NCI-H2029 treated with DMSO at 0.1 percent for 48 hours (cell line): ENCODE measurements at regions not wholly inside any gene's neighbourhood (a gene's known extent, or its start where the extent isn't known, plus 50 kb on each side); places are given as distances from the start of the nearest gene placed in this dataset.
A peak's percentile ranks its signal among the peaks of the same experiment; 100 is the strongest.
"Not testable (repeated sequence)": the region's sequence is repeated elsewhere in the genome, so short reads cannot be mapped to it uniquely, and the experiment has no call there.

Source experiments
- DNase-seq: peaks from one replicate; lab custom pipeline; 2025; lab: John Stamatoyannopoulos, UW

- DNase-seq: peak; percentile 70
These were observed 148.7 kb downstream of the SOX4 start for GRCh38 chr6:21742238-21742660.

- DNase-seq: no peak
These were observed 150.8 kb downstream of the SOX4 start for GRCh38 chr6:21744331-21744730.

DNA sequence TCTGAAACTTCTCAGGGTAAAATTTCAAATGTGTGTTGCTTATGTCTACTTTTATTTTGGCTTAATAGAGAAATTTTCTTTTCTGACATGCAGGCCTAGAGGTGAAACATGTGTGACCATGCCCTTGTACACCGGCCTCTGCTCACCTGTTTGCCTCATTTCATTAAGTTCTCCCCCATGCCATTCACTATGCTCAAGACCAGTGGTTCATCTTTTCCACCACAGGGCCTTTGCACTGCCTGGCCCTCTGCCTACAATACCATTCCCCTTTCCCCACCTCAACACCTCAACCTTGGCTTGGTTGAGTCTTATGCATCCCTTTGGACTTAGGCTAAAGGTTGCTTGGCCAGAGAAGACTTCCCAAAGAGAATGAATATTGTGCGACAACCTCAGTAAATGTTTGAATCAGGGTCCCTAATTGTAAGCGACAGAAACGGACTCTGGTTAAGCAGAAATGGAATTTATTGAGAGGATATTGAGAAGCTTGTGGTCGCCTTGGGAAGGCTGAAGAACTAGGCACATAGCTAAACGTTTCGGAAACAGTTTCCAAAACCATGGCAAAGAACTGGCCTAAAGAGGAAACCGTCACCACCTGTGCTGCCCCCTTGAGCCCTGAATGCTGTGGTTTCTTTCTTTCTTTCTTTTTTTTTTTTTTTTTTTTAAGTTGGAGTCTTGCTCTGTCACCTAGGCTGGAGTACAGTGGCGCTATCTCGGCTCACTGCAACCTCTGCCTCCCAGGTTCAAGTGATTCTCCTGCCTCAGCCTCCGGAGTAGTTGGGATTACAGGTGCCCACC lies 152.2 kb downstream of the SOX4 start:
- DNase-seq: no peak

DNA sequence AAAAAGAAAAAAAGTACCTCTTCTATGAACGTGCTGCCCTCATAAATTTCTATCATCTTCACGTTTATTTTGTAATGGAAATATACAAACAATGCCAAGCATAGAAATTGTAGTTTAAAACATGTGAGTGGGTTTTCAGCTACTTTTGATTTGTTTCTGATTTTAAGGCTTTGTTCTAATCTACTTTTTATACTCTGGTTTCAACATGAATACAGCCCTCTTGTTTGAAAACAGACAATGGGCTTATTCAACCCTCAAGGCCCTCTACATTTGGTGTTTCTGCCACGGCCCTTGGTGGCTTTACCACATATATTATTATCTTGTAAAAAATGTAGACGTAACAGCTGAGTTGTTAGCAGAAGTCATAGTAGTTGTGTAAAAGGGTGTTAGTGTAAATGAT lies 153.9 kb downstream of the SOX4 start:
- no peak for DNase-seq

- peak; percentile 80 for DNase-seq
These were observed 154.9 kb downstream of the SOX4 start for GRCh38 chr6:21748343-21749056.

DNA sequence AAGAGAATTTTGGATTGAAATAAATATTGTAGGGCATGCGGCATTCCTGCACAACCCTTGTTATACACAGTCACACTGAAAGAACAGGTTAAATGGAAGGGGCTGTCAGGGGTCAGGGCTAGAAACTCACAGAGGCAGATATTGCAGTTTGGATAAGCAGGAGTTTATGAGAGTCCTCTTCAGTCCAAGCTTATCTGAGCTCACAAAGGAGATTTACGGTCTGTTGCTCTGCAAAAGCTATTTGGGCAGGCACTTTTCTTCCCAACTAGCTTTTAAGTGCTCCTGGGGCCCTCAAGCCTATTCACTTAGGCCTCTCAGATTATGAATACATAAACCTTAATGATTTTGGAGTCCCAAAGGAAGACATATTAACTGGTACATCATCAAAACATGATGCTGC lies 156.2 kb downstream of the SOX4 start:
- DNase-seq: peak; percentile 64

DNA sequence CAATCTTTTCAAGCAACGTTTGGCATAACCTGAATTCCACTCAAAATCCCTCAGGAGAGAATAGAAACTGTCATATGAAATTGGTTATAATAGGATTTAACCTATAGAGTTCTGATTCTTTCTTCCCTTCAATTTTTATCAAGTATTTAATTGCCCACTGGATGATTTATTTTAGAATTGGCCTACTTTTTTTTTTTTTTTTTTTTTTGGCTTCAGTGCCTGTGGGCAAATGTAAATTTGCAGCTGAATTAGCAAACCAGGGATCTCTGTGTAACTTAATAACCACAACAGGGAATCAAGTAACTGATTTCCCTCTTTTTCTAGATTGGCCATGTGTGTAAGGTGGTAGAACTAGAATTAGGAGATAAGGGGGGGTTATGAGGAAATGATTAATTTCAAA lies 157.0 kb downstream of the SOX4 start:
- DNase-seq: no peak

- no peak for DNase-seq
These were observed 158.1 kb downstream of the SOX4 start for GRCh38 chr6:21751608-21752007.

DNA sequence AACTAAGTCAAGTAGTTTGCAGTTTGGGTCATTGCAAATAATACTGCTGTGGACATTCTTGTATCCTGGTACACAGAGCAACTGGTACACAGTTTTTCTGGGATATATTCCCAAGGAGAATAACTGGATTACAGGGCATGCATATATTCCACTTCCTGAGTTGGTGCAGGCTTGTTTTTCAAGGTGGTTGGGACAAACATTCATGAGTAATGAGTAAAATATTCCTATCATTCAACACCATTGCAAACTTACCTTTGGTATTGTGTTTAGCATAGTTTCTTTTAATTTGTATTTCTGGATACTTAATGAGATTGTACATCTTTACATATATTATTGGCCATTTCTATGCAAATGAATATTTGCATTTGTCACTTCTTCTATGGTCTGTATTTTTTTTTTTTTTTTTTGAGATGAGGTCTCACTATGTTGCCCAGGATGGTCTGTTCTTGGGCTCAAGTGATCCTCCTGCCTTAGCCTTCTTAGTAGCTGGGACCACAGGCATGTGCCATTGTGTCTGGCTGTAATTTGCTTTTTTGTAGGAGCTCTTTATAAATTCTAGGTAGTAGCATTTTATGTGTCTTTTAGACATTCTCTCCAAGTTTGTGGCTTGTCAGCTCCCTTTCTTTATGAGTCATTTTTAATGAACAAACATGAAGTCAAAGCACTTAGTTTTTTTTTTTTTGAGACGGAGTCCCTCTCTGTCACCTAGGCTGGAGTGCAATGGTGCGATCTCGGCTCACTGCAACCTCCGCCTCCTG lies 158.7 kb downstream of the SOX4 start:
- DNase-seq: no peak

- peak; percentile 74 for DNase-seq
These were observed 159.9 kb downstream of the SOX4 start for GRCh38 chr6:21753241-21754108.

- DNase-seq: no peak
These were observed 161.3 kb downstream of the SOX4 start for GRCh38 chr6:21754891-21755290.

DNA sequence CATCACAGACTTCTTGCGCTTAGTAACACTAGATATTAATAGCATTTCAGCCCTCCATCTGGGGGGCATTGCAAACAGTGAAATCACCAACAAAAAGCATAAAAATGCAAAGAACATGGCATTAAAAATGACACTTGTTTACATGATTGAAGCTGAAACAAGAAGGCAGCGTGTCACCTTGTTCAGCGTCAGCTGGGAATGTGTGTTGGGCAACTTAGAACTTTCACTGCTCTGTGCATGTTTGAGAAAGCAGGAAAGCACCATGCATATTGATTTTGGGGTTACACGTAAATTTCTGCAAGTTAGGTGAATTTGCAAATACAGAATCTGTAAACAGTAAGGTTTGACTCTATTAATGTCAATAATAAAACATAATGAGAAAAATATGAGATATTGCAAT lies 162.9 kb downstream of the SOX4 start:
- DNase-seq: no peak

GRCh38 chr6:21757392-21757791 lies 163.8 kb downstream of the SOX4 start:
- not testable (repeated sequence) for DNase-seq

DNA sequence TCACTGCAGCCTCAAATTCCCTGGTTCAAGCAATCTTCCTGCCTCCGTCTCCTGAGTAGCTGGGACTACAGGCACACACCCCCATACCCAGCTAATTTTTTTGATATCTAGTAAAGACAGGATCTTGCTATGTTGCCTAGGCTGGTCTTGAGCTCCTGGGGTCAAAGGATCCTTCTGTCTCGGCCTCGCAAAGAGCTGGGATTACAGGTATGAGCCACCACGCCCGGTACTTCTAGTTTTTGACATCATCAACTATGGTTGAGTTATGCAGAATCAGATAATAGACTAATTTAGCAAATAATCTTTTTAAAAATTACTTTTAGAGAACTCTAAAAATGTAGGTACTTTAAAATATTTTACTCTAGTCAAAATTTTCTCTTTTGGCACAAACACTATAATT lies 166.2 kb downstream of the SOX4 start:
- DNase-seq: no peak

DNA sequence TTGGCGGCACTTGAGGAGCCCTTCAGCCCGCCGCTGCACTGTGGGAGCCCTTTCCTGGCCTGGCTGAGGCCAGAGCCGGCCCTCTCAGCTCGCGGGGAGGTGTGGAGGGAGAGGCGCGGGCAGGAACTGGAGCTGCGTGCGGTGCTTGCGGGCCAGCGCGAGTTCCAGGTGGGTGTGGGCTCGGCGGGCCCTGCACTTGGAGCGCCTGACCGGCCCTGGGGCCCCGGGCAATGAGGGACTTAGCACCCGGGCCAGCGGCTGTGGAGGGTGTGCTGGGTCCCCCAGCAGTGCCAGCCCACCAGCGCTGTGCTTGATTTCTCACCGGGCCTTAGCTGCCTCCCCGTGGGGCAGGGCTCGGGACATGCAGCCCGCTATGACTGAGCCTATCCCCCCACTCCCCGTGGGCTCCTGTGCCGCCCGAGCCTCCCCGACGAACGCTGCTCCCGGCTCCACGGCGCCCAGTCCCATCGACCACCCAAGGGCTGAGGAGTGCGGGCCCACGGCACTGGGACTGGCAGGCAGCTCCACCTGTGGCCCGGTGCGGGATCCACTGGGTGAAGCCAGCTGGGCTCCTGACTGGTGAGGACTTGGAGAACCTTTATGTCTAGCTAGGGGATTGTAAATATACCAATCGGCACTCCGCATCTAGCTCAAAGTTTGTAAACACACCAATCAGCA lies 167.6 kb downstream of the SOX4 start:
- DNase-seq: not testable (repeated sequence)

- DNase-seq: no peak
These were observed 171.4 kb downstream of the SOX4 start for GRCh38 chr6:21764989-21765388.

DNA sequence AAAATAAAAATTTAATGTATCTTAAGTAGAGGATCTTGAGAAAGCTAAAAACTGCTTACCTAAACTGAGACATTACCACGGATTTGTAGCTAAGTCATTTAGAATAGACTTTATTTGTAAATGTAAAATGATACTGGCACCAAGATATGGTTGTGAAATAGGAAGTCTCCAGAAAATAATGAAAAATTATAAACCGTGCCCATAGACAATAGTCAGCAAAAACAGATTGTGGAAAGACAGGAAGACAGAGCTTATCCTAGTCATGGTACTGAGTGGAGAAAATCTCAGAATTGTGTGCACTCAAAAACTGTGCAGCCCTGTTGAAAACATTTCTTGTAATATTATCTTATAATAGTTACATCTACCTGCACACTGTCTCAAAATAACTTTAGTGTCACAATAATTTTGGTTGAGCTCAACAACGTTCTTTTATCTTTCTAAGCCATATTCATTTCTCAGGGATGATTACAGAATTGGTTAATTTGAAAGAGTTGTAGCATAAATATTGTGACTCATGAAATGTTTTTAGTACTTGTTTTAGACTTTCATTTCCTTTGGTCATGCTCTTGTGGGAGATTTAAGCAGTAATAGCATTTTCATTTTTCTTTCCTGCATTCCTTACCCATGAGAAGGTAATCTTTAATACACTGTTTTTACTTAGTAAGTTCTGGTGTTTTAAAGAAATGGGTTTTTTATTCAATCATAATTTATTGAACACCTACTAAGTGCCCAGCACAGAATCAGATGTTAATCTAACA lies 174.5 kb downstream of the SOX4 start:
- DNase-seq: no peak

GRCh38 chr6:21769405-21769861 lies 175.9 kb downstream of the SOX4 start:
- no peak for DNase-seq

DNA sequence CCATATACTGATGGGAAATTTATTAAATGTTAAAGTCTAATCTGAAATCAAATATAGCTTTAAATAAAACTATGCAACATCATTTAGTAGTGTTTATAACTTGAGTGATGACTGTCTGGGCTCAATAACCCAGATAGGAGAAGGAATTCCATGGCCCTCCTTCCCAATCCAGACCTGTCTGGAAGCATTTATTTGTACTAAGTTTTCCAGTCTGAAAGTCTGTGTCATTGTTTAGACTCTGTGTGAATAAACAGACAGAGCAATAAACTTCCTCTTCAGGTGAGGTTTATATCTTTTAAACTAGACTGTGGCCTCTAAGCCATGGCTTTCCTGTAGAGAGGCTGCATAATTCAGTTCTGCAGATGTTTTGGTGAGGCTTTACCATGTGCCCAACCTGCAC lies 176.4 kb downstream of the SOX4 start:
- no peak for DNase-seq

- no peak for DNase-seq
These were observed 178.2 kb downstream of the SOX4 start for GRCh38 chr6:21771626-21772320.
